DND-41 (cell line): ENCODE measurements at regions not wholly inside any gene's neighbourhood (a gene's known extent, or its start where the extent isn't known, plus 50 kb on each side); places are given as distances from the start of the nearest gene placed in this dataset.

Experiments used
- CTCF ChIP-seq: IDR thresholded peaks from 2 replicates; pipeline ENCODE4 v1.5.1; 2012; ENCODE audit warnings: borderline replicate concordance, low read length, moderate library complexity, mild to moderate bottlenecking; ENCODE audit not compliant: poor library complexity, severe bottlenecking; ENCODE audit errors: extremely low read depth
- EZH2 ChIP-seq: IDR thresholded peaks from 3 replicates; pipeline ENCODE4 v1.6.1; 2012; ENCODE audit warnings: borderline replicate concordance, low read depth, mild to moderate bottlenecking, moderate library complexity, low read length, inconsistent platforms; ENCODE audit not compliant: severe bottlenecking

GRCh38 chr3:90128391-90128790 lies 1021.0 kb downstream of the EPHA3 start:
- TF ChIP-seq CTCF (no peak), EZH2 (no peak)
